22Rv1 (cell line): ENCODE measurements at regions not wholly inside any gene's neighbourhood (a gene's known extent, or its start where the extent isn't known, plus 50 kb on each side); places are given as distances from the start of the nearest gene placed in this dataset.

Experiments
- ZFX ChIP-seq: fragments of 450-650 bp; IDR thresholded peaks from 2 replicates; pipeline ENCODE4 v1.6.1; 2017; ENCODE audit warnings: antibody characterized with exemption, borderline replicate concordance
- TF ChIP-seq, protein P1 (sequence below): fragments of 450-650 bp; IDR thresholded peaks from 2 replicates; pipeline ENCODE4 v1.5.1; 2017; ENCODE audit warnings: mild to moderate bottlenecking

DNA sequence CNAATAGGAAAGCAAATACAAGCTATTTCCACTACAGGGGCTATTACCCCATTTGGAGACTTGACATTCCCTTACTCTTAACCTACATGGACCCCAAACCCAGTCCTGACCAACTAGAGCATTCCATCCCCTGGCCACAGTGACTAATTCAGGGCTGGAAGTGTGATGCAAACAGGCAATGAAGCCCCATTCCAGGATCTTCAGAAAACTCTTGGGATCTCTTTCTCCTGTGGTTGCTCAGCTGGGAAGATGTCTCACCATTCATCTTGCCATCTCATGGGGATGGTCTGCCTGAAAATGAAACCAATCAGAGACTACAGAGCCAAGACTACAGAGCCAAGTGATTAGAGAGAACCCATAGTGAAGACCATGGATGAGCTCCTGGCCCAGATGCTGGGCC, 206.2 kb downstream of the ZNF365 start:
- TF ChIP-seq, protein P1, sequence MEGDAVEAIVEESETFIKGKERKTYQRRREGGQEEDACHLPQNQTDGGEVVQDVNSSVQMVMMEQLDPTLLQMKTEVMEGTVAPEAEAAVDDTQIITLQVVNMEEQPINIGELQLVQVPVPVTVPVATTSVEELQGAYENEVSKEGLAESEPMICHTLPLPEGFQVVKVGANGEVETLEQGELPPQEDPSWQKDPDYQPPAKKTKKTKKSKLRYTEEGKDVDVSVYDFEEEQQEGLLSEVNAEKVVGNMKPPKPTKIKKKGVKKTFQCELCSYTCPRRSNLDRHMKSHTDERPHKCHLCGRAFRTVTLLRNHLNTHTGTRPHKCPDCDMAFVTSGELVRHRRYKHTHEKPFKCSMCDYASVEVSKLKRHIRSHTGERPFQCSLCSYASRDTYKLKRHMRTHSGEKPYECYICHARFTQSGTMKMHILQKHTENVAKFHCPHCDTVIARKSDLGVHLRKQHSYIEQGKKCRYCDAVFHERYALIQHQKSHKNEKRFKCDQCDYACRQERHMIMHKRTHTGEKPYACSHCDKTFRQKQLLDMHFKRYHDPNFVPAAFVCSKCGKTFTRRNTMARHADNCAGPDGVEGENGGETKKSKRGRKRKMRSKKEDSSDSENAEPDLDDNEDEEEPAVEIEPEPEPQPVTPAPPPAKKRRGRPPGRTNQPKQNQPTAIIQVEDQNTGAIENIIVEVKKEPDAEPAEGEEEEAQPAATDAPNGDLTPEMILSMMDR = no peak
- no peak for TF ChIP-seq ZFX
